ENCODE measurements at regions not wholly inside any gene's neighbourhood (a gene's known extent, or its start where the extent isn't known, plus 50 kb on each side); places are given as distances from the start of the nearest gene placed in this dataset.

DNA sequence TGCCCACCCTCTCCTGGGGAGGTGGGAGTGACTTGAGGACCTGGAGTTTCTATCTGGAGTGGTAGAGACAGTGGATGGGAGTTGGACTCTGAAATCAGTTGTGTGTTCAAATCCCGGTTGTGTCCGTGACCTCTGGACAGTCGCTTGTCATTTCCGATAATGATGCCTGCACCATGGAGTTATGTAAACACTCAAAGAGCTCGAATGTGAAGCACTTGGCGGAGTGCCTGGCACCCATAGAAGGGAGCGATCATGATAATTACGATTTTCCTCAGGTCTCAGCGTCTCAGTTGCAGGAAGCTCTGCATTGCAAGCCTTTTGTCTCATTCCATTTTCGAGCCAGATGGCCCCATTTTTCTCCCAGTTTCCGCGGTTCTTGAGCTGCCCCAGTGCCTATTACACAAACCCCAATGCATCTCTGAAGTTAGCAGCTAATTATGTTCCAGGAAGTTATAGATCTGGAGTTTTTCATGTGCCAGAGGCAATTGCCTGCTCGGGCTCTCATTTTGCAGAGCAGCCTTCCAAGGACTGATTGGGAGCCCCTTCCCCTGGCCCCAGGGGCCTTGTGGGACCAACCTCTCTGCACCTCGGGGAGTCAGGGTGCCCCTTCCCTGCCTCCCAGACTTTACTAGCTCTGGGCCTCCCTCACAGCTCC, 175.5 kb upstream of the MVB12B start:
- no peak for DNase-seq (ENCODE audit: low read depth in 1 of 2, low spot score in 1 of 2)

DNA sequence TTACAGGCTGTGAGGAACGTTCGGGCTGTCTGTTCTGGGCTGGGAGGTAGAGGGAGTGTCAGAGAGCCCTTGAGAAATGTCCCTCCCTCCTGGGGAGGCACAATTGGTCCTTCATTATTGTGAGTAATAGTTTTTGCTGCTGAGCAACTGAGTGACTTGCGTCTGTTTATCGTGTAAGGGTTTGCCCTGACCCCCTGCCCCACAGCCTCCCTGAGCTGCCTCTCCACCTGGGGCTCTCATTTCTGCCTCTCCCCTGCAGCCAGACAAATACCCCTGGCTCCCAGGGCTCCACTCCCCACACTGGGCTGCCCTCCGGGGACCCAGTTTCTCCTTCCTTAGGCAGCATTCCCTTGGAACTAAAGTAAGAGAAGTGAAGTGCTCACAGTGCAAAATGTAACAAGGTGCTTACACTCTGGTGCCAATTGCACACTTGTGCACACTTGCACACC, 174.9 kb upstream of the MVB12B start:
- no peak for DNase-seq (ENCODE audit: low read depth in 1 of 2, low spot score in 1 of 2)

DNA sequence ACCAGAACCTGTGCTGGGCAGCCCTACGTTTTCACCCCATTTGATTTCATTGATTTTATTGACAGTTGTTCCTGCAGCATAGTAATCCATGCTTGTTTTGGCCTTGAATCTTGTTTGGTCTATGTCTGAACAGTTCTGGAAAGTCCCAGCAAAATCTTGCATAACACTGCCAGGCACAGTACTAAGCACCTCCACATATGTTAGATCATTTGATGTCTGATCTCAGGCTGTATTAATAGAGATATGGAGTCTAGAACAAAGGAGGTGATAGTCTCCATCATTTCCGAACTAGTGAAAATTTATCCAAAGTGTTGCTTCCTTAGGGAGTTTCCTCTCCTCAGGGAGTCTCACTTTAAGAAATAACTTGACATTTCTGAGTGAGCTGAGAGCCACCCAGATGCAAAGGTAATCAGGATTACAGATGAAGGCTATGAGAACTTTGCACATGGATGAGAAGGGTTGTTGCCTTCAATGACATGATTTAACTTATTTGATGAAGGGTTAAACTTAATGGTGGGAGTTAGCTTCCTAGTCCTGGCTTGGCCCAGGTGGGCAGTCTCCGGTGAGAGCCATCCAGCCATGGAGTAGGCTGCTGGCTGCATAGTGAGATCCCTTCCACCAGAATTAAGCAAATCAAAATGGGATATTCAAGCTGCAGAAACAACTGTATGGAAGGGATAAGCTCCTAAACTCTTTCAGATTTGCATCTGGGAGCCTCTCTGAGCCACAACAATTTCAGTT, 173.8 kb upstream of the MVB12B start:
- no peak for DNase-seq (ENCODE audit: low read depth in 1 of 2, low spot score in 1 of 2)

DNA sequence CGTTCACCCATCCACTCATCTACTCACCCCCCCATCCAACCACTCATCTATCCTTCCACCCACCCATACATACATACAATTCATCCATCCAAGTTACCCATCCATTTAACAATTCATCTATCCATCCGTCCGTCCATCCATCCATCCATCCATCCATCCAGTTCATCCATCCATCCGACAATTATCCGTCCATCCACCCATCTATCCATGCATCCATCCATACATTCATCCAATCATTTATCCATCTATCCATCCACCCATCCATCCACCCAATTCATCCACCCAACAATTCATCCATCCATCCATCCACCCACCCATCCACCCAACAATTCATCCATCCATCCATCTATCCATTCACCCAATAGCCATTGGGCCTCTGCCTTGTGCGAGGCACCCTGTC, 173.2 kb upstream of the MVB12B start:
- no peak for DNase-seq (ENCODE audit: low read depth in 1 of 2, low spot score in 1 of 2)

DNA sequence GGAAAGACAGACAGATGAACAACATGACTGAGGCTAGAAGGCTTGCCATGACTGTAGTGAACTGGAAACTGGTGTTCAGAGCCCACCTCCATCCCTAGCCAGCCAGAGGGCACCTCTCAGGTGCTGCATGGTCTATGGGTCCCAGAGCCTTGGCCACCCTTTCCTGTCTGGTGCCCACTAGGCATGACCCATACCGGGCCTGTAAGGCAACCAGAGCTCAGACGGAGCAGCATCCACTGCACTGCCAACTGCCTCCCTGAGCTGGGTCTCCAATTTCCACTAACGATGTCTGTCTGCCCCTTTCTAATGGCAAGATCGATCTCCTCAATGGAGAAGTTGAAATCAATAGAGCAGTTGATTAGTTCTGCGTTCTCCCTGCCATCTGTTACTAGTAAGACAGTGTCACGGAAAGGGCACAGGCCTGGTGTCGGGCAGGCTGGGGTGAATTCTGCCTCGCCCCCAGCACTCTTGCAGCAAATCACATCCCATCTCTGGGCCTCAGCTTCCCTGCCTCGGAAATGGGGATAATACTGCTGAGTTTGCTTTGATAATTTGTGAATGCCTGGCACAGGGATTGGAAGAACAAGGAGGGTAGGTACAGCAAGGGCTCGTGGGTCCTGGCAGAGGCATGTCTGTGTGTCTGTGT, 172.3 kb upstream of the MVB12B start:
- DNase-seq (ENCODE audit: low read depth in 1 of 2, low spot score in 1 of 2) = no peak

DNA sequence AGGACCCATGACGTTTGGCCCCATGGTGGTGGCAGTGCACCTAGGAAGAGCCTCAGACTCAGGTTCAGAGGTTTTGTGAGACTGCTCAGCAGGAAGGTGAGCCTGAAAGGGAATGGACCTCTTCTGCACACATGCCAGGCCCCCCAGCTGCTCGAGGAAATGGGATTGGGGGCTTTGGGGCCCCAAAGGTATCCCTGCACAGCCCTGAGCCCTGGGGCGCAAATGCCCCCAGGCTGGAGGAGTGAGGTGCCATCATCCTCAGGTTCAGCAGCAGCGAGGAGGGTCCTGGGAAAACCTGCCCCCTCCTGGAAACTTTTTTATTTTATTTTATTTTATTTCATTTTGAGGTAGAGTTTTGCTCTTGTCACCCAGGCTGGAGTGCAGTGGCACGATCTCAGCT, 171.8 kb upstream of the MVB12B start:
- no peak for DNase-seq (ENCODE audit: low read depth in 1 of 2, low spot score in 1 of 2)

DNA sequence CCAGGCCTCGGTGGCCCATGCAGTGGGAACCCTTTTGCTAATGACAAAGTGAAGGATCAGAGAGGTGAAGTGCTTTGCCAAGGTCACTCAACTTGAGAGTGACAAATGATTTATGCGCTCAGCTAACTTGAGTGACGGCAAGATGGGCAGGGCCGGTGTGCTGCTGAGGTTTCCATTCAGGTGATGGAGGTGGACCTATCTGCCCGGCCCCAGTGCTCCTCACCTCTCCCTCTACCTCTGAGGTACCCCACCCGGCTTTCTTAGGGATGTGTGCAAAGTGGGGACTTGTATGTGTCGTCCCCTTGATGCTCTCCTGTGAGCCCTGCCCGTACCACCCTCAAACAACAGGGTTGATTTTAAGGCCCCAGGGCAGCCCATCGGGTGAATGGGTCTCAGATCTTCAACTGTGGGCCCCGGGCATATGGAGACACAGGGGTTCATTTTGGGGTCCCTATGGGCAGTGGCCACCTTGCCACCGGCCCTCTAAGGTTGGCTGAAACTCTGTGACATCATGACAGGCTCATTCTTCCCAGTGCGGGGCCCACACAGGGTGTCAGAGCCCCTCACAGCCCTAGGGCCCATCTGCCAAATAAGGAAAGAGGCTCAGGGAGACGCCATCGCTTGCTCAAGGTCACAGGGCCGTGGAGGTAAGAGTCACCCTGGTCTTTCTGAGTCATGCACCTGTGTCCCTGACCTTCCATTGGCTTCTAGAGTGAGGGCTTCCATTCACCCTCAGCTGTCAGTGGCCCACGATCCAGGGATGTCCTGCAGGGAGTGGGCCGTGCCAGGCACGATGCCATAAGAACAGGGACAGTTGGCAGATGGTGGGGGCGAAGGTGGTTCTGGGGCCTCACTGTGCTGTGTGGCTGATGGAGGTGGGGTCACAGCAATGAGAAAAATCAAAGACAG, 170.6 kb upstream of the MVB12B start:
- DNase-seq (ENCODE audit: low read depth in 1 of 2, low spot score in 1 of 2) = no peak

DNA sequence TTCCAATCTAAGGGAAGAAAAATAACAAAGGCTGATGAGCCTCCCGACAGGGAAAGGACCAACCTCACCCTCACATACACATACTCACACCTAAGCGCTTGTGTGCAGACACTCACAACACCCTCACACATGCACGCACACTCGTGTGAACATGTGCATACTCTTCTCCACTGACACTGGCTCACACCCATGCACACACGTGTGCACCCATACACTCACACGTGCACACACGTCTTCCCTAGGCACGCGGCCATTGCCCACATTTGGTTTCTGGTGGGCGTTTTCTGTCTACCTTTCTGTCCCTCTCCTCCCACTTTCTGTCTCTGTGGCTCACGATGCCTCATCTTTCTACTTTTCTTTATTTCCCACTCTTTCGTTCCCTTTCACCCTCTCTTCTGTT, 169.7 kb upstream of the MVB12B start:
- no peak for DNase-seq (ENCODE audit: low read depth in 1 of 2, low spot score in 1 of 2)

DNA sequence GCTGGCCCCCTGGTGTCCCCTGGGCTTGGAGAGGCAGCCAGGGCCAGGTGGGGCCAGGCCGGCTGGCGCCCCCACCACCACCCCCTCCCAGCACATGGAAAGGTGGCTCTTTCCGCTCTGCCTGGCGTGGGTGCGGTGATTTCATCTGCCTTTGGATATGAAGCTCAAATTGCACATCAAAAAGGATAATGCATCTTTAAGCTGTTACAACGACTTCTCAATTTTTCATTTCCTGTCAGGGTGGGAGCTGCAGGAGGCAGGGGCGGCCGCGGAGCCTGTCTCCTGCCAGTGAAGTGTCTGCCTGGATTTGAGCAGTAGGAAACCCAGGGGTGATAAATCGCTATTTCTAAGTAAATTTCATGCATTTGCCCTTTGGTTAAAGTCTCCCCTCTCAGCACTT, 169.2 kb upstream of the MVB12B start:
- no peak for DNase-seq (ENCODE audit: low read depth in 1 of 2, low spot score in 1 of 2)

DNA sequence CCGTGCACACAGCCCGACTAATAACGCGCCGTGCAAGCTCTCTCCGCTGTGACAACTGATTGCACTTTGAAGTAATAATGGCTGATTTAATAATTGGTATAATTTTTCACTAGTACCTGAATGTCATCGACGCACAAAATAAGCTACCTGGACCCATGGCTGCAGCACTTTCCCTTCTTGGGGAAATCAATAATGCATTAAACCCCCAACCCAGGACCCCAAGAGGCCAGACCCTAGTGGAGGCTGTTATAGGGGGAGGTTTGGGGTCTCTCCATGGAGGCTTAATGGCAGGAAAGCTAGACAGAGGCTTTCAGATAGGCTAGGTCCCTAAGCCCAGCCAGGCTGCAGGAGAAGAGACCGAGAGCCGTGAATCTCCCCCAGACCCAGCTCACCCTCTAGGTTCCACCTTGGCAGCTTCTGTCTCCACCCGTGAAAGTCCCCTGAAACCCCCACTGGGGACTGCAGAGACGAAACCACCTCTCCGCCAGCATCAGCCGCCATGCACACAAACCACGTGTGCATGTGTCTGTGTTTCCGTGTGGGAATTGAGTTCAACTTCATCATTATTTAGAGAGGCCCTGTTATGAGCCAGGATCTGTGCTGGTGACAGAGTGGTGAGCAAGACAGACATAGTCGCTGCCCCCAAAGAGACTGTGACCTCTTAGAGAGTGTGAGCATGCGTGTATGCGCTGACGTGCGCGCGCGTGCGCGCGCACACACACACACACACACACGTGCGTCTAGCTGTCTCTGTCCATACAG, 168.6 kb upstream of the MVB12B start:
- DNase-seq (ENCODE audit: low read depth in 1 of 2, low spot score in 1 of 2) = no peak

DNA sequence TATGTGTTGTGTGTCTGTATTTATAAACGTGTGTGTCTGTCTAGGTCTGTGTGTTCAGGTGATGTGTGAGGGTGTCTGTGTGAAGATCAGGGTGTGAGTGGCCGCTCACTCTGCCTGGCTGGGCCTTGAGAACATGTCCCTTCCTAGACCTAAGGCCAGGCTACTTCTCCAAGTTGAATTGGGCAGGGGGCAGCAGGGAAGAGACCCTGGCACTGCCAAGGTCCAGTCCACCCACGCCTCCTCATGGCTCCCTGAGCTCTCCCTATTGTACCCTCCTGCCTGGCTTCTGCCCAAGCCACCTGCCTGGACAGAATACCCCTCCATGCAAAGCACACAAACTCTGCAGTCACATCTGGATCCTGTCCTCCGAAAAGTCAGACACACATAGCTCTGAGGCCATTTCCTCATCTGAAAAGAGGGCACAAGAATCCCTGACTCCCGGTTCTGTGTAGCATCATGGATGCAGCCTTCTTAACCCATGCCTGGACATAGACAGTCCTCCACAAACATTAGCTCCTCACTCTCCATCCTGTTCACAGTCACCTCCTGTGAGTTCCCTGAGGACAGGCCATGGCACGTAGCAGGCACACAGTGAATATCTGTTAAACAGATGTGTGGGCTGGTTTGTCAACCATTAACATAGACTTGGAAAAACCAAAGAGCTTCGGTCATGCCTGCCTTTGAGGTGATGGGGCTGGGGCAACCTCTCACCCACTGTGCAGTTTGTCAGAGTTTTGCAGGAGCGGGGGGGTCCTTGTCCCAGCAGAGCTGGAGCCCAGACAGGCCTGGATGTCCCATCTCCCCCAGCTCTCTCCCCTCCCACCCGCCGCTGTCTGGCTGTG, 167.8 kb upstream of the MVB12B start:
- no peak for DNase-seq (ENCODE audit: low read depth in 1 of 2, low spot score in 1 of 2)

DNA sequence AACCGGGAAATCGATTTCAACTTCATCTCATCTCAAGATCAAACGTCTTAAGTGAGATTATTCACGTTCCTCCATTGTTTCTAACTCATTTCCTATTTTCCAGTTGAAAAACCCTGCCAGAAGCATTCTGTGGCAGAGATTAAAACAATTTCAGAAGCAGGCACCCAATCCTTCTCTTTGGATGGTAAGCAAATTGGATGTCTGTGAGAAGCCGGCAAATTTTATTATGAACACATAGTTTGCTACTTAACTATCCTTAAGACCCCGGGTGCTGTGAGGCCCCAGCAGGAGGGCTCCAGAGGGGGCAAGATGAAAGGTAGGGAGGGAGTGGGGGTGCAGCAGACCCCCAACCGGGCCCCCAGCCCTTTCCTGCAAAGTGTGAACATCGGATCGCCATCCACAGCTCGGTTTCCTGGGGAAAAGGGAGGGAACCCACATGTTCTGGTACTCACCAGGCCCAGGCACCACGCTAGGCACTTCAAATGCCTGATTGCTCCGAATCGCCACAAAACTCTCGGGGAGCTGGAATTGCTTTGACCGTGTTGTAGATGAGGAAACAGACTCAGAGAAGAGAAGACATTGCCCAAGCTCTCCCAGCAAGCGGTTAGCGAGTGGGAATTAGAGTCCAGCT, 167.1 kb upstream of the MVB12B start:
- DNase-seq (ENCODE audit: low read depth in 1 of 2, low spot score in 1 of 2) = no peak

DNA sequence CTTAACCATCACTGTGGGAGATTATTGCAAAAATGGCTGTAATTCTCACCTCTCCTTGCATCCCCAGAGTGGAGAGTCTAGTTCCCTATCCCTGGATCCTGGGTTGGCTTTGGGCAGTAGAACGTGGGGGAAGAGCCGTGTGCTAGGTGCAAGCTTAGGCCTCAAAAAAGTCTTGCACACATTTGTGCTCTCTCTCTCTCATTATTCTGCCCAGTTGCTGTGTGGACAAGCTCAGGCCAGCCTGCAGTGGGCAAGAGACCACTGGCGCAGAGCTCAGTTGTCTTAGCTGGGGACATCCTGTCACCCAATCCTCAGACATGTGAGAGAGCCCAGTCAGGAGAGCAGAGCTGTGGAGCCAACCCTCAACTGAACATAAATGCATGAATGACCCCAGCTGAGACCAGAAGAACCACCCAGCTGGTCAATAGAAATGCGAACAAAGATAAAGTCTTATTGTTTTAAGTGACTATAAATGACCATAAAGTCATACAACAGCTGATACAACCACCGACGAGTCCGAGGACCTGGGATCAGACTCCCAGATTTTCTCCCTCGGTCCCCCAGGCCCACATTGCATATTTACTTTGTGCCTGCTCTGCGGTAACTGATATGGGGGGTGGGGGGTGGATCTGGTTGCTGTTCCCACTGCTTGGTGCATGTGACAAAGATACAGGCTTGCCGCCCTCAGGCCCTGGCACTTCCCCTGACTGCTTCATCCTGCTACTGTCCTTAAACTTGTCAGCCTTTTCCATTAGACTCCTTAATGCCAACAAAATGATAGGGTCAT, 166.4 kb upstream of the MVB12B start:
- no peak for DNase-seq (ENCODE audit: low read depth in 1 of 2, low spot score in 1 of 2)

DNA sequence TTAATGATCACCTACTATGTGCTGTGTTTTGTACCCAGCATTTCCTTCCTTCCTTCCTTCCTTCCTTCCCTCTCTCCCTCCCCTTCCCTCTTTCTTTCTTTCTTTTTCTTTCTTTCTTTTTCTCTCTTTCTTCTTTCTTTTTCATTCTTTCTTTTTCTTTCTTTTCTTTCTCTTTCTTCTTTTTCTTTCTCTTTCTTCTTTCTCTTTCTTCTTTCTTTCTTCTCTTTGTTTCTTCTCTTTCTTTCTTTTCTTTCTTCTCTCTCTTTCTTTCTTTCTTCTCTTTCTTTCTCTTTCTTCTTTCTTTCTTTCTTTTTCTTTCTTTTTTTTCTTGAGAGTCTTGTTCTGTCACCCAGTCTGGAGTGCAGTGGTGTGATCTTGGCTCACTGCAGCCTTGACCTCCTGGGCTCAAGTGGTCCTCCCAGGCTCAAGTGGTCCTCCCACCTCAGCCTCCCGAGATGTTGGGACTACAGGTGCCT, 165.7 kb upstream of the MVB12B start:
- no peak for DNase-seq (ENCODE audit: low read depth in 1 of 2, low spot score in 1 of 2)

DNA sequence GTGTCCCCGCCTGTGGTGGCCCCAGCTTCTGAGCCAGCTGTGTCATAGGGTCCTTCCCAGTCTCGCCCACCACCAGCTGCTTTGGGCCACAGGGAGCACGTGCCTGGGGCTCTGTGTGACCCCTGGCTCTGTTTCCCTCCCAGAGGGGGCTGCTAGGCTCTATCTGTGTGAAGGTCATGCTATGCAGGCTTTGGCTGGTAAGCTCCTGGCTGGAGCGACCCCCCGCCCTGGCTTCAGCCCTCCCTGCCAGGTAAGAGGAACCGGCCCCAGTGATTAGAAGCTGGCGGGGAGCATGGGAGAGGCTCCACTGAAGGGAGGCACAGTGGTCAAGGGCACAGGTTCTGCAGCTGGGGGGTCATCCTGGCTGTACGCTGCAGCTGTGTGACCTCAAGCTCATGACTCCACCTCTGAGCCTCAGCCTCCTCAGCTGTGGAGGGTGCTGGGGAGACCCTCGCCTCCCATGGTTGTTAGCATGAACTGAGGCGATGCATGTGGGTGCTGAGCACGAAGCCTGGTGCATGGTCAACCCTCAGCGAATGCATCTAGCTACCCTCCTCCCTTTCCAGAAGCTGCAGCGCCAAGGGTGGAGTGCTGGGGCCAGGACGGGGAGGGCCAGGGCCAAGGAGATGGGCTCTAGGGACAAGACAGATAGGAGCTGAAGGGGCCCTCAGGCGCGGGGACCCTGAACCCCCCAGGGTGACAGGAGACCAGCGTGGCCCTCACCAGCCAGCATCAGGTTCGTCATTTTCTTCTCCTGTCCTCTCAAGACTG, 163.8 kb upstream of the MVB12B start:
- no peak for DNase-seq (ENCODE audit: low read depth in 1 of 2, low spot score in 1 of 2)

DNA sequence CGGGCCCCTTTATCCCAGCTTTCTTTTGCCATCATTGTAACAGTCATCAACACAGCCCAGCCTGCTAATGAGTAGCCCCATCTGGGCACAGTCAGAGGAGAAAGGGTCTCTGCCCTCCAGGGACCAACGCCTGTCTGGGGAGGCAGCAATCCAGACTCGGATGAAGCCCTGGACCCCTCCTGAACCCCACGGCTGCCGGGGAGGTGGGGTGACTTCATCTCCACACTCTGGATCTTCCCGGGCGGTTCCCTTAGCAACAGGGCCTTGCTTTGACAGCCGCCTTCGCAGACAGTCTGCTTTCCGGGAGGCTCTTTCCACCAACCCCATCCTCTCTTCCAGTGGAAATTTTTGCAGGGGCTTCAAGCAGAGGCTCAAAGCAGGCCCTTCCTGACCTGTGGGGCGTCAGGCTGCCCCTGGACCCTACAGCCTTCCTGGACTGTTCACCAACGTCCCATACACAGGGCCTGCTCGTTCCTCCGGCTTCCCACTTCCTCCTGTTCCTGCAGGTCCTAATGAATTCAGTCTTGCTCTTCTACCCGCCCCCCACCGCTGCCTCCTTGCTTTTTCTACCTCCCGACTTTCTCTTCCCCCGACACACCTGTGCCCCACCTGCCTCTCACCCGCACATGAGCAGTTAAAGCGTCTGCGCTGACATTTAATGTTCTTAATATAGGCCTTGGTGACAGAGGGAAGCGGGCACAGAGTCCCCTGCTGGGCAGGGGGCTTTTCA, 161.7 kb upstream of the MVB12B start:
- DNase-seq (ENCODE audit: low read depth in 1 of 2, low spot score in 1 of 2) = no peak

DNA sequence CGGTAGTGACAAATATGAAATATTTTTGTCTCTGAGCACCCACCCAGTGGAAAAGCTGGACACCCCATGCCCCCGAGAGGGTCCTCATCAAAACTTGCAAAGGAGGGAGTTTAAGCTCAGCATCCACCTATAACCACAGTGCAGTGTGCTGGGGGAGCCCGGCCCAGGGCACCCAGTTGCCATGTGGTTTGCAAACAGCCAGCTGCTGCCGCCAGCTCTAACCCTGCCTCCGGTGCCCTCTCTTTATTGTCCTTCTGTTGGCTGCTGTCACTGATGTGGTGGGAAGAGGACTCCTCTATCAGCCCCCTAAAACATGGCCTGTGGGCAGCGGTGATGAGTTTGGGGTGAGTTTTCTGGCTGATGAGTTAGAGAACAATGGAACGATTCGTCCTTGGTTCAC, 160.9 kb upstream of the MVB12B start:
- no peak for DNase-seq (ENCODE audit: low read depth in 1 of 2, low spot score in 1 of 2)

Measured in activated CD4-positive, alpha-beta T cell treated with anti-CD3 and anti-CD28 coated beads, Interleukin-2, amount 50 U/mL, for 24 hours (primary cell).